HG03460 (cell line): ENCODE measurements at regions not wholly inside any gene's neighbourhood (a gene's known extent, or its start where the extent isn't known, plus 50 kb on each side); places are given as distances from the start of the nearest gene placed in this dataset.
"Not testable (repeated sequence)": the region's sequence is repeated elsewhere in the genome, so short reads cannot be mapped to it uniquely, and the experiment has no call there.

Experiments
- ATAC-seq: cut with Tn5 transposase; IDR thresholded peaks from one replicate; pipeline ENCODE4 v1.9.1; 2021; ENCODE audit not compliant: unreplicated experiment

GRCh38 chr13:21261487-21262216, 85.2 kb downstream of the MRPL57 start:
- not testable (repeated sequence) for ATAC-seq

GRCh38 chr13:21263909-21264308, 87.5 kb downstream of the MRPL57 start:
- not testable (repeated sequence) for ATAC-seq

DNA sequence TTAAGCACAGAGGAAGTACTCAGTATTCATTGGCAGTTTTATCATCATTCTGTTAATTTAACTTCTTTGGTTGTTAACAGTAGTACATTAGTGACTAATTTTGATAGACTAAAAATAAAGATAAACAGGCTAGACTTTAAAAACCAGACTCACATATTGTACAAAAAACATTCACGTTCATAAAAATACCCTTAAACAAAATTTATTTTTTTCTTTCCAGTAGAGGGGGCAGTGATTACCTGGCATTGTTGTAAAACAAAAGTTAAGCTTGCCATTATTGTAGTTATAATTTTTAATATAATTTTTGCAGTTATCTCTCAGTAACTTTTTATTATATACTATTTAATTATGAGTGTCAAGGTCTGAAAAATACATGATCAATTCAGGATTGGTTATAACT, 92.0 kb downstream of the MRPL57 start:
- not testable (repeated sequence) for ATAC-seq

GRCh38 chr13:21272439-21272838, 96.0 kb downstream of the MRPL57 start:
- ATAC-seq = not testable (repeated sequence)

GRCh38 chr13:21274457-21274856, 98.0 kb downstream of the MRPL57 start:
- ATAC-seq = not testable (repeated sequence)

- no peak for ATAC-seq
These were observed 105.6 kb downstream of the MRPL57 start for GRCh38 chr13:21282065-21282464.

DNA sequence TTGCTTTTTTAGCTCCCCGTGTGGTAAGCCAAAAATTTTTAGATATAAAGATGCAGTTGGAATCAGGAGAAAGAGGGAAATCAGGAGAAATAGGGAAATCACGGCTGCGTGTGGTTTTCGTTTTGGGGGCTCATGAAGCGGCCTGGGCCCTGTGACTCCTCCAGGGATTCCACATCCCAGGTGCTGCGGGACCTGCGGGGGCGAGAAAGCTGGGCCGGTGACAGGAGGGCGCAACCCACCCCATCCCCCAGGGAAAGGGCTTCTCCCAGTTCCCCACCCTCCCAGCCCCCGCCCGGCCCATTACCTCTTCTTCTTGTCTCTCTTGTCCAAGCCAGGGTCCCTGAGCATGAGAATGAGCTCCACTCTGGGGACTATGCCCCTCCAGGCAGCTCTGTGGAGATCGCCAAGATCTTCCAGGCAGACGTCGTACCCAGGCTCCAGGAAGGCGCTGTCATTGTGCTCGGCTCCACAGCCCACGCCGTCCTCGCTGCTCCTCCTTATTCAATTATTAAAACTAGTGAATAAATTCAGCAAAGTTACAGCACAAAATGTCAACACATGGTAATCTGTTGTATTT, 111.0 kb downstream of the MRPL57 start:
- no peak for ATAC-seq

DNA sequence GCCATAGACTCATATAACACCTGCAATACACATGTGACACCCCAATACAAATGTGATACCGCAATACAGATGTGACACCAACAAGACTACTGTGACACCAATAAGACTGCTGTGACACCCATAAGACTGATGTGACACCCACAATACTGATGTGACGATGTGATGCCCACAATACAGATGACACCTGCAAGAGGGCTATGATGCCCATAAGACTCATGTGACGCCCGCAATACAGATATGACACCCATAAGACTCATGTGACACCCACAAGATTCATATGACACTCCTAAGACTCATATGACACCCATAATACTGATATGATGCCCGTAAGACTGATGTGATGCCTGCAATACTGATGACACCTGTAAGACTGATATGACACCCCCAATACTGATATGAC, 113.0 kb downstream of the MRPL57 start:
- ATAC-seq = no peak

- not testable (repeated sequence) for ATAC-seq
These were observed 114.1 kb downstream of the MRPL57 start for GRCh38 chr13:21290442-21291002.

- no peak for ATAC-seq
These were observed 115.4 kb downstream of the MRPL57 start for GRCh38 chr13:21291840-21292239.

GRCh38 chr13:21296991-21297390, 120.5 kb downstream of the MRPL57 start:
- ATAC-seq = peak; percentile 40

DNA sequence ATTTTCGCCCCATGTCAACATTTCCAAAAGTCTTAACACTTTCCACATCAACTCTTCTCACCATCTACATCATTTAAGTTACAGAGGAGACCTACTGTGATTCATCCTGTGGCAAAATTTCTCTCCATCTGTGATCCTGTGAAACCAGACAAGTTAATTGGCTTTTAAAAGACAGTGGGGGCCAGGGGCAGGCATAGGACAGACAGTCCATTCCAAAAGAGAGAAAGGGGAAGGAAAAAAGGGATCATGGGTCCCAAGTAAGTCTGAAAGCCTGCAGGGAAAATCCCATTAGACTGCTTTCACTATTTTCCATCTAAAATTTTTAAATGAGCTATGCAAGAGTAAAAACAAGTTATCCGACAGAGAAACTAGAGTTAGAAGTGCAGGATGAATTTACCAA, 121.0 kb downstream of the MRPL57 start:
- peak; percentile 10 for ATAC-seq

DNA sequence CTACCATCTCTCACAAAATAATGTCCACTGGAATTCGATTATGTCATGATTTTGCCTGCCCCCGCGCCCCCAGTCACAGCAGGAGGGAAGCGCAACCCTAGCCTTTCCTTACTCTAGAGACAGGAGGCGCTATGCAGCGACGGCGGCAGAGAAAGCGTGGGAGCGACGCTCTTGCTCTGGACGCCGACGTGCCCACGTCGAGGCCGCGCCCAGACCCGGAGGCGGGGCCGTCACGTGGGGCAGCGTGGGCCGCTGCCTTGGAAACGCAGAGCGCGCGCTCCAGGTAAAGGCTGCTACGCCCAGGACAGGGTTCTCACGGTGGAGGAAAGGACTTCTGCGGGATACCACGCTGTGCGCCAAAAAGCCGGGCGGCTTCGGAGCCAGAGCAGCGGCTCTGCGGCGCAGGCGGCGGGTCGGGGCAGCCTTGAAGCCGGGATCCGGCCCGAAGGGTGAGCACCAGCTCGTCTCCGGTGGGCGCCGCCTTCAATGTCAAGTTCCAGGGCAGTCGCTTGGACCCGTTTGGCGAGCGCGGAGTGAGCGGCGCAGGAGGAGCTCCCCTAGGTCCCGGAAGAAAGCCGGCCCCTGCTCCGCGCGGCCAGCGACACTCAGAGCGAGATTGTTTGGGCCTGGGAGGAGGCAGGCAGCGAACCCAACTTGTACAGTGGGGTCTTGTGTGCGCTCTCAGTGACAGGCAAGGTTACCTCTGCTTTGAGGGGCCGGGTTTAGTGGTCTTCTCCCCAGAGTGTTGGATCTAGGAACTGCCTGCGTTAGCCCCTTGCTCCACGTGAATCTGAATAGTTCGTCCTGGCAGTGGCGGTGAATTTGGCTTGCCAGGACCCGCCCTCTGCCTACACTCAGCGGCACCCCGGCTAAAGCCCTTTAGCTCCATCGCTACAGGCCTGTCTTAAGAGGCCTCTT, 121.7 kb downstream of the MRPL57 start:
- peak; percentile 90 for ATAC-seq

- no peak for ATAC-seq
These were observed 127.8 kb downstream of the MRPL57 start for GRCh38 chr13:21304256-21304655.

- not testable (repeated sequence) for ATAC-seq
These were observed 130.0 kb downstream of the MRPL57 start for GRCh38 chr13:21306300-21307073.

DNA sequence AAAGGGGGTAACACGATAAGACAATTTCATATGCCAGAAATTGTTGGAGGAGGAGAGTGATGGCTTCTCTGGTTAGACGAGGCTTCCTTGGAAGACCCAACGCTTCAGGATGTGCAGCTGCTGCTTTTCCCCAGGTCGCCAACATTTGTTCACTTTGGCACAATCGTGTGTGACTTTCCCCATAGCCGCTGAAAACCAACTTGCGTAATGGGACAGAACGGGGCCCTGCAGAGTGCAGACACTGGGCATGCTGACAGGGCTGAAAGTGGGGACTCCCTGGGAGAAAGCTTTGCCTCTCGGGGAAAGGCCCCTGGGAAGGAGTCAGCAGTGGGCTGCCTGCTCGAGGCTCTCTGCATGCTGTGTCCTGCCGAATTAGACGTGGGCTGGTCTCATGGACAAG, 130.7 kb downstream of the MRPL57 start:
- ATAC-seq = not testable (repeated sequence)

DNA sequence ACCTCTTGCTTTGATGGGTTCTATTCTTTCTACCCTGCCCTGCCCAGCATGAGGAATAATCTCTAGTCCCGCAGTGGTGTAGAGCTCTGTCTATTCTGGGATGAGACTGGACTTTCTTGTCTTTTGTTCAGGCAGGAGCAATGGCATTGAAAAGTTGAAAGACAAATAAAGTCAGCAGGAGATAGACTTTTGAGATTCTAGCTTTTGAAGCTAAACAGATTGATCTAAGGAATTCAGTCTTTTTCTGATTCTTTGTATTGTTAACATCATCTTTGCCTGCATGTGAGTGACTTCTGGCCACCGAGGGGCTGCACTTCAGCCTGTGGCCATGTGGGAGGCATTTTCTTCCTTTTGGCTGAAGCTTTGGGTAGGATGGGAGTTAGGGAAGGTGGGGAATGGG, 132.4 kb downstream of the MRPL57 start:
- ATAC-seq = no peak

GRCh38 chr13:21309542-21310172, 133.2 kb downstream of the MRPL57 start:
- ATAC-seq = no peak

DNA sequence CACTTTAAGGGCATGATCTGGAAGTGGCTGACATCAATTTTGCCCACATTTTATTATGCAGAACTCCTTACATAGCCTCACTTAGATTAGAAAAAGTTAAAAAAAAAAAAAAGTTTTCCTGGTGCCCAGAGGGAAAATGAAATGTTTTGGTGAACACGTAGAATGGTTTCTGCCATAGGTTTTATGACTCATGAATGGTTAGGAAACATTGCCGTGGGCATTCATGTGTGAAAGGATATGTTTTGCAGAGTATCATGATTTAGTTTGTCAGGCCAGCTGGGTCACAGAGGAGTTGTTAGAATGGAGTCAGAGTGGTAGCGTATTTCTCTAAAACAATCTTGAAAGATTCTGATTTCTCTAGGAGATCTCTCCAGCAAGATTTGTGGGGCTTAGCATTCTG, 133.8 kb downstream of the MRPL57 start:
- ATAC-seq = no peak

- ATAC-seq = not testable (repeated sequence)
These were observed 138.5 kb downstream of the MRPL57 start for GRCh38 chr13:21314976-21315375.
